ENCODE measurements at regions not wholly inside any gene's neighbourhood (a gene's known extent, or its start where the extent isn't known, plus 50 kb on each side); places are given as distances from the start of the nearest gene placed in this dataset.
"Not testable (repeated sequence)": the region's sequence is repeated elsewhere in the genome, so short reads cannot be mapped to it uniquely, and the experiment has no call there.

DNA sequence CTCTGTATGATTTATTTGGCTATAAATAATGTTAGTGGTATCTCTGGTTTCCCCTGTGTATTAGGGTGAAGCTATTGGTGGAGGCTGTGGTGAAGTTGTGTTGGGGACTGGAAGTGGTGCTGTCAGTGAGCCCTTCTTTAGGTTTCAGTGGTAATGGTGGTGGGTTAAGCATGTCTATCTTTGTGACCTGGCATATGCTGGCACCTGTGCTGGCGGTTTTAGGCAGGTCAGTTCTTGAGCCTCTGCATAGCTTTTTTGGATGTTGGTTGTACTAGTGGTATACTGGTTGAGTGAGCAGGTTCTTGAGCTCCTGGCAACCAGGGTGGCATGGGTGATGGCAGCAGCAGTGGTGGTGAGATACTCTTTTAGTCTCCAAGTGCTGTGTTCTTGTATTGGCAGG is 161.9 kb upstream of the CAND1 start:
- Histone ChIP-seq H3K4me3 (ENCODE audit: low read depth, low read length, poor library complexity, severe bottlenecking) (no peak overlapping the region), H3K27ac (ENCODE audit: low read depth, low read length, poor library complexity, severe bottlenecking) (no peak overlapping the region), H3K9me3 (ENCODE audit: low read length) (no peaks in the 10 kb centered on the region; the same call in 1 of the 2 replicates), H4K20me1 (ENCODE audit: insufficient read depth, low read length) (no peaks in the 10 kb centered on the region), H3K4me1 (ENCODE audit: insufficient read depth, low read length, poor library complexity, severe bottlenecking) (no peaks in the 10 kb centered on the region), H3K9me2 (ENCODE audit: insufficient read depth, low read length) (no peaks in the 10 kb centered on the region), H2AFZ (ENCODE audit: low read length) (no peak overlapping the region), H3K36me3 (ENCODE audit: insufficient read depth, low read length) (no peaks in the 10 kb centered on the region), H3K79me2 (ENCODE audit: insufficient read depth, low read depth, low read length) (no peaks in the 10 kb centered on the region), H3K4me2 (ENCODE audit: low read length) (no peak overlapping the region)
- ChIA-PET POLR2A (no interaction called here), CTCF (ENCODE audit: unreplicated experiment) (no interaction called here)
- BruUV-seq (replicated peaks), result no TSS peak
- DNase-seq (ENCODE audit: low spot score), result no peak
- intact Hi-C loops (cut with micrococcal nuclease; ENCODE audit: unreplicated experiment), result no loop called here
- TF ChIP-seq, protein P1, sequence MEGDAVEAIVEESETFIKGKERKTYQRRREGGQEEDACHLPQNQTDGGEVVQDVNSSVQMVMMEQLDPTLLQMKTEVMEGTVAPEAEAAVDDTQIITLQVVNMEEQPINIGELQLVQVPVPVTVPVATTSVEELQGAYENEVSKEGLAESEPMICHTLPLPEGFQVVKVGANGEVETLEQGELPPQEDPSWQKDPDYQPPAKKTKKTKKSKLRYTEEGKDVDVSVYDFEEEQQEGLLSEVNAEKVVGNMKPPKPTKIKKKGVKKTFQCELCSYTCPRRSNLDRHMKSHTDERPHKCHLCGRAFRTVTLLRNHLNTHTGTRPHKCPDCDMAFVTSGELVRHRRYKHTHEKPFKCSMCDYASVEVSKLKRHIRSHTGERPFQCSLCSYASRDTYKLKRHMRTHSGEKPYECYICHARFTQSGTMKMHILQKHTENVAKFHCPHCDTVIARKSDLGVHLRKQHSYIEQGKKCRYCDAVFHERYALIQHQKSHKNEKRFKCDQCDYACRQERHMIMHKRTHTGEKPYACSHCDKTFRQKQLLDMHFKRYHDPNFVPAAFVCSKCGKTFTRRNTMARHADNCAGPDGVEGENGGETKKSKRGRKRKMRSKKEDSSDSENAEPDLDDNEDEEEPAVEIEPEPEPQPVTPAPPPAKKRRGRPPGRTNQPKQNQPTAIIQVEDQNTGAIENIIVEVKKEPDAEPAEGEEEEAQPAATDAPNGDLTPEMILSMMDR (conservative IDR thresholded peaks at IDR 0.05; ENCODE audit: low read length), result no peak
- TF ChIP-seq EZH2phosphoT487 (IDR thresholded peaks at IDR 0.05; ENCODE audit: borderline replicate concordance, low read depth, low read length), result no peak

DNA sequence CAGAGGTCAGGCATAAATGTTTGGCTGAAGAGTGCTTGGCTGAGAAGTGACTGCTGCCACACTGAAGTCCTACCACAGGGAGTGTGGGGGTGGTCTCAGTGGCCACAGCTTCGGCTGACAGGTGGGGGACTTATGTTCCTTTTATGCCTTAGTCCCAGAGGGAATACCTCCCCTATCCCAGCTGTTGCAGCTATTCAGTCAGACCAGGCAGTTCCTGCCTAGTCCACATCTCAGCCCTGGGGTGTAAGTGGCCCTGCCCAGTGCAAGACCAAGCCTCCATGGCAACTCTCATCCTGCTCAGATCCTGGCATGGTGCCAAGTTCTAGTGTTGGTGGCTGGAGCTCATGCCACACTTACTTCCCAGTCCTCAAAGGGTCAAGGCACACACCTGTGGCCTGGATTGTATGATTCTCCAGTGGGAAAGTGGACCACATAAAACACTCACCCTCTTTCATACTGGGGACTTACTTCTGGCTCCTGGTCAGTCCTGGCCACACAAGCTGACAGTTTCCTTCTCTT is 161.3 kb upstream of the CAND1 start:
- no peaks in the 10 kb centered on the region for H3K4me1 ChIP-seq (ENCODE audit: insufficient read depth, low read length, poor library complexity, severe bottlenecking)
- no peaks in the 10 kb centered on the region for H3K79me2 ChIP-seq (ENCODE audit: insufficient read depth, low read depth, low read length)
- H3K9me2 ChIP-seq (ENCODE audit: insufficient read depth, low read length), result no peaks in the 10 kb centered on the region
- H3K4me3 ChIP-seq (ENCODE audit: low read depth, low read length, poor library complexity, severe bottlenecking), result no peak overlapping the region
- H3K4me2 ChIP-seq (ENCODE audit: low read length), result no peak overlapping the region
- POLR2A ChIA-PET, result no interaction called here
- H3K9me3 ChIP-seq (ENCODE audit: low read length), result no peaks in the 10 kb centered on the region; the same call in 1 of the 2 replicates
- no peaks in the 10 kb centered on the region for H3K36me3 ChIP-seq (ENCODE audit: insufficient read depth, low read length)
- H4K20me1 ChIP-seq (ENCODE audit: insufficient read depth, low read length), result no peaks in the 10 kb centered on the region
- CTCF ChIA-PET (ENCODE audit: unreplicated experiment), result no interaction called here
- no peak overlapping the region for H3K27ac ChIP-seq (ENCODE audit: low read depth, low read length, poor library complexity, severe bottlenecking)
- no peak for DNase-seq (ENCODE audit: low spot score)
- TF ChIP-seq, protein P1 (conservative IDR thresholded peaks at IDR 0.05; ENCODE audit: low read length), result no peak
- no peak for TF ChIP-seq EZH2phosphoT487 (IDR thresholded peaks at IDR 0.05; ENCODE audit: borderline replicate concordance, low read depth, low read length)
- no peak overlapping the region for H2AFZ ChIP-seq (ENCODE audit: low read length)
- intact Hi-C loops (cut with micrococcal nuclease; ENCODE audit: unreplicated experiment), result no loop called here
- no TSS peak for BruUV-seq (replicated peaks)

DNA sequence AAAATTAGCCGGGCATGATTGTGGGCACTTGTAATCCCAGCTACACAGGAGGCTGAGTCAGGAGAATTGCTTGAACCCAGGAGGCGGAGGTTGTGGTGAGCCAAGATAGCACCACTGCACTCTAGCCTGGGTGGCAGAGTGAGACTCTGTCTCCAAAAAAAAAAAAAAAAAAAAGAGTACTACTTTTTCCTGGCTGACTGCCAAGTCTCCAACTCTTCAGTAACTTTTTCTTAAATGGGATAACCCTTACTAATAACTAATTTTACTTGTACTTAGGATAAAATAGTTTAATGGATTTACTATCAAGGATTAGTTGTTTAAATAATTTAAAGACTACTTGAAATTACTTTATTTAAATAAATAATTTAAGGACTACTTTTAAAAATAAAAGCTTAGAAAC is 158.8 kb upstream of the CAND1 start:
- POLR2A ChIA-PET, result interaction anchor here (0.7 to 1.0 kb wide), 3 partner anchors 9 to 697 kb away, joined by 3 to 4 read pairs (median 3); no protein-coding TSS in a partner anchor
- H4K20me1 ChIP-seq (ENCODE audit: insufficient read depth, low read length); H3K4me1 ChIP-seq (ENCODE audit: insufficient read depth, low read length, poor library complexity, severe bottlenecking); H3K9me2 ChIP-seq (ENCODE audit: insufficient read depth, low read length); H2AFZ ChIP-seq (ENCODE audit: low read length); H3K79me2 ChIP-seq (ENCODE audit: insufficient read depth, low read depth, low read length); H3K9me3 ChIP-seq (ENCODE audit: low read length); intact Hi-C loops (cut with micrococcal nuclease; ENCODE audit: unreplicated experiment); H3K4me2 ChIP-seq (ENCODE audit: low read length); CTCF ChIA-PET (ENCODE audit: unreplicated experiment); H3K4me3 ChIP-seq (ENCODE audit: low read depth, low read length, poor library complexity, severe bottlenecking); DNase-seq (ENCODE audit: low spot score); H3K27ac ChIP-seq (ENCODE audit: low read depth, low read length, poor library complexity, severe bottlenecking); BruUV-seq (replicated peaks); H3K36me3 ChIP-seq (ENCODE audit: insufficient read depth, low read length): not testable (repeated sequence)
